SK-MEL-5 (cell line): ENCODE measurements at regions not wholly inside any gene's neighbourhood (a gene's known extent, or its start where the extent isn't known, plus 50 kb on each side); places are given as distances from the start of the nearest gene placed in this dataset.

Source experiments
- DNase-seq: peaks from one replicate; pipeline ENCODE4 v3.0.0-alpha.2; 2016; ENCODE audit warnings: low read depth, low spot score
- in situ Hi-C: cut with HindIII; loops from 2 replicates; pipeline ENCODE4 v1.10.0; 2016; ENCODE audit warnings: low sequenced_read_pairs, high pct_unique_total_duplicates, low pct_unique_long_range_greater_than_20kb
- small RNA-seq, 2 experiments: library from RNA; depleted of rRNA; stranded (forward); fragments of <200 nt; gene quantifications; one replicate each; pipeline ENCODE3, GENCODE V24; 2014

- in situ Hi-C loops: no loop called here
- DNase-seq: no peak
Observed at GRCh38 chr10:20958225-20958624, 61.1 kb upstream of the NEBL start.

GRCh38 chr10:20957744-20958143 lies 60.6 kb upstream of the NEBL start:
- no peak for DNase-seq
- in situ Hi-C loops: no loop called here

- DNase-seq: no peak
Observed at GRCh38 chr10:20956843-20957242, 59.7 kb upstream of the NEBL start.

GRCh38 chr10:20955355-20955893 lies 58.3 kb upstream of the NEBL start:
- DNase-seq: no peak
- in situ Hi-C loops: no loop called here

More at GRCh38 chr10:20956843-20957242, 59.7 kb upstream of the NEBL start:
- in situ Hi-C loops: no loop called here

GRCh38 chr10:20954519-20954918 lies 57.4 kb upstream of the NEBL start:
- DNase-seq: no peak
- in situ Hi-C loops: no loop called here

- no peak for DNase-seq
- in situ Hi-C loops: no loop called here
Observed at GRCh38 chr10:20953120-20953519, 56.0 kb upstream of the NEBL start.

GRCh38 chr10:20949967-20950366 lies 52.9 kb upstream of the NEBL start:
- in situ Hi-C loops: no loop called here
- no peak for DNase-seq

- in situ Hi-C loops: no loop called here
- DNase-seq: no peak
Observed at GRCh38 chr10:20948686-20949327, 51.7 kb upstream of the NEBL start.

Small RNAs in the stretch of these regions (small RNA-seq; reads per million reads assigned to genes)
- gene AL158209.2 (0 reads per million in 2 experiments), gene RF00017 (0 reads per million in 2 experiments), gene RNU6-15P (0 to 0.10 reads per million in 2 experiments)
